ENCODE measurements at regions not wholly inside any gene's neighbourhood (a gene's known extent, or its start where the extent isn't known, plus 50 kb on each side); places are given as distances from the start of the nearest gene placed in this dataset.

DNA sequence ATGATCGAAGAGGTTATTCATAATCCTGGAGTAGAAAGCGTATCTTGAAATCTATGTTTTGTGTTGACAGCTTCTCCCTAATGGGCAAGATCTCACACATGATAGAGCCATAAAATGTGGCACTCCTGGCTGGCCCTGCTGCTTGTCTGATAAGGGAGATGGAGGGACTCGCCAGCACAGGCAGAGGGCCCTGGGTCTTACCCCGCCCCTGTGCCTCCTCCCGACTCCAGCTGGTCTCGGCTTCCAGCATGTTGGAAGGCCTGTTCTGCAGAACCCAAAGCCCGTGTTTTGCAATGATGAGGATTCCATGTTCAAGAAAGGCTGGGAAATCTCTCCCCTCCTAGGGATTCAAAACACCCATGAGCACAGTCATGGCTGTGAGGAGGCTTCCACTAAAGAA, 106.7 kb upstream of the SDK2 start:
- TF ChIP-seq POLR2AphosphoS5 (IDR thresholded peaks at IDR 0.05; ENCODE audit: borderline replicate concordance, low read depth, low read length) = no peak
- TF ChIP-seq EZH2 (IDR thresholded peaks at IDR 0.05) = no peak

All from SK-N-MC (cell line).